Liver (tissue), 8 donors: ENCODE measurements at regions not wholly inside any gene's neighbourhood (a gene's known extent, or its start where the extent isn't known, plus 50 kb on each side); places are given as distances from the start of the nearest gene placed in this dataset.

Experiments used
- DNase-seq: peaks from one replicate; pipeline ENCODE4 v3.0.0-alpha.2; 2017; ENCODE audit warnings: low spot score
- H3K27ac ChIP-seq, 2 donors: one replicate each; pipeline ENCODE4 v1.7.0; 2013; ENCODE audit warnings: inconsistent platforms in 2 of 2, low read length in 2 of 2, control low read depth in 1 of 2, low read depth in 1 of 2, mild to moderate bottlenecking in 1 of 2
- H3K27me3 ChIP-seq, 4 donors: one replicate each; pipeline versions ENCODE4 v1.6.1 to v1.7.0; 2013; ENCODE audit warnings: low read length in 3 of 4, inconsistent platforms in 1 of 4, mild to moderate bottlenecking in 1 of 4, moderate library complexity in 1 of 4; ENCODE audit not compliant: control insufficient read depth in 4 of 4, insufficient read depth in 4 of 4
- H3K36me3 ChIP-seq, 4 donors: one replicate each; pipeline versions ENCODE4 v1.6.1 to v1.7.0; 2013; ENCODE audit warnings: low read length in 3 of 4, mild to moderate bottlenecking in 3 of 4, low read depth in 1 of 4, moderate library complexity in 1 of 4; ENCODE audit not compliant: control insufficient read depth in 4 of 4, insufficient read depth in 3 of 4
- H3K4me1 ChIP-seq, 4 donors: one replicate each; pipeline versions ENCODE4 v1.6.1 to v1.7.0; 2013; ENCODE audit warnings: low read length in 3 of 4, mild to moderate bottlenecking in 3 of 4, moderate library complexity in 1 of 4; ENCODE audit not compliant: control insufficient read depth in 4 of 4, insufficient read depth in 4 of 4
- H3K4me3 ChIP-seq, 3 donors: one replicate each; pipeline versions ENCODE4 v1.6.1 to v1.7.0; 2013; ENCODE audit warnings: low read length in 3 of 3, control low read depth in 1 of 3, low read depth in 1 of 3, mild to moderate bottlenecking in 1 of 3
- H3K9ac ChIP-seq, 2 donors: one replicate each; pipeline ENCODE4 v1.7.0; 2013; ENCODE audit warnings: low read length in 2 of 2, mild to moderate bottlenecking in 2 of 2, moderate library complexity in 2 of 2, control low read depth in 1 of 2, low read depth in 1 of 2
- H3K9me3 ChIP-seq, 4 donors: one replicate each; pipeline versions ENCODE4 v1.6.1 to v1.7.0; 2013; ENCODE audit warnings: low read length in 3 of 4; ENCODE audit not compliant: control insufficient read depth in 4 of 4
- ATF3 ChIP-seq: IDR thresholded peaks from 2 replicates; pipeline ENCODE4 v1.6.1; 2016; ENCODE audit warnings: antibody characterized with exemption
- CTCF ChIP-seq: fragments of 150-350 bp; IDR thresholded peaks from 2 replicates; pipeline ENCODE4 v1.5.1; 2017; ENCODE audit warnings: improper control_type of control experiment, low read depth, low read length; ENCODE audit not compliant: missing input control
- FOXA2 ChIP-seq: IDR thresholded peaks from 2 replicates; pipeline ENCODE4 v1.6.1; 2016; ENCODE audit warnings: antibody characterized with exemption
- GABPA ChIP-seq, 2 donors: IDR thresholded peaks in 1 of 2; conservative IDR thresholded peaks in 1 of 2; 2 replicates each; pipeline ENCODE4 v1.6.1; 2016; ENCODE audit warnings: antibody characterized with exemption in 2 of 2, mild to moderate bottlenecking in 1 of 2, moderate library complexity in 1 of 2
- HNF4A ChIP-seq, 2 donors: conservative IDR thresholded peaks; 2 replicates each; pipeline ENCODE4 v1.6.1; 2016; ENCODE audit warnings: antibody characterized with exemption in 2 of 2, mild to moderate bottlenecking in 2 of 2
- HNF4G ChIP-seq: IDR thresholded peaks from 2 replicates; pipeline ENCODE4 v1.6.1; 2016; ENCODE audit warnings: antibody characterized with exemption
- JUND ChIP-seq, 2 donors: IDR thresholded peaks; 2 replicates each; pipeline ENCODE4 v1.6.1; 2016; ENCODE audit warnings: antibody characterized with exemption in 2 of 2
- RAD21 ChIP-seq, 2 donors: IDR thresholded peaks; 2 replicates each; pipeline ENCODE4 v1.6.1; 2016; ENCODE audit warnings: antibody characterized with exemption in 2 of 2, mild to moderate bottlenecking in 2 of 2
- REST ChIP-seq: IDR thresholded peaks from 2 replicates; pipeline ENCODE4 v1.6.1; 2016; ENCODE audit warnings: antibody characterized with exemption, mild to moderate bottlenecking
- RXRA ChIP-seq, 2 donors: IDR thresholded peaks; 2 replicates each; pipeline ENCODE4 v1.6.1; 2017 to 2018; ENCODE audit warnings: antibody characterized with exemption in 2 of 2, mild to moderate bottlenecking in 1 of 2
- SP1 ChIP-seq: IDR thresholded peaks from 2 replicates; pipeline ENCODE4 v1.6.1; 2018; ENCODE audit warnings: antibody characterized with exemption, mild to moderate bottlenecking
- TAF1 ChIP-seq: conservative IDR thresholded peaks from 2 replicates; pipeline ENCODE4 v1.6.1; 2016; ENCODE audit warnings: antibody characterized with exemption, mild to moderate bottlenecking
- YY1 ChIP-seq: IDR thresholded peaks from 2 replicates; pipeline ENCODE4 v1.6.1; 2016; ENCODE audit warnings: antibody characterized with exemption, mild to moderate bottlenecking
- WGBS: extraction: QIAGEN DNeasy Blood & Tissue Kit; methylation state at CpG from one replicate; pipeline ENCODE4 v1.1.7; 2013; 5-methylcytosine and 5-hydroxymethylcytosine counted together
- TF ChIP-seq, protein P1 (sequence below): IDR thresholded peaks from 2 replicates; pipeline ENCODE4 v1.6.1; 2016; ENCODE audit warnings: antibody characterized with exemption
- TF ChIP-seq, protein P2 (sequence below): IDR thresholded peaks from 2 replicates; pipeline ENCODE4 v1.6.1; 2016; ENCODE audit warnings: antibody characterized with exemption
- donor health status: healthy.
- donor health status: healthy.
- donor health status: healthy.
- donor health status: healthy.
- donor health status: healthy.

DNA sequence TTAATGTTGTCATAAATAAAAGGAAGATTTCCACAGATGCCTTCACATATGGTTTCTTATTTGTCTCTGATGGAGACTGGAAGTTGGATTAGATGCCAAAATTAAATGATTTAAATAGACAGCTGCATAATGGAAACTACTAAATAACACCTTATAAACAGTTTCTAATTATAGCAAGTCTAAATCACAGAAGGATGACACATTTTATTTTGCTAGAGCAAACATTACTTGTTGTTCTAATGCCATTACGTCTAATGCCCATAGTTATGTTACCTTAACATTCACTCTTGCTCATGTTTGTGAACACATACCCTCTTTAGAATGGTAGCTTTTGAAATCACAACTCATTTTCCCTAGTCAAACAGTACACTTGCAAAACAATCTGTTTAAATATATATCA, 92.8 kb downstream of the ZIC4 start:
- no peak overlapping the region for H3K27ac ChIP-seq
- H3K9me3 ChIP-seq, result no peaks in the 10 kb centered on the region
- DNase-seq, result no peak
- H3K4me3 ChIP-seq, result no peak overlapping the region
- no peaks in the 10 kb centered on the region for H3K36me3 ChIP-seq
- H3K9ac ChIP-seq, result no peak overlapping the region
- WGBS, result 48% methylated on average over 1 of the region's 1 CpG
- no peaks in the 10 kb centered on the region for H3K4me1 ChIP-seq
- H3K27me3 ChIP-seq, result peaks cover 0 to 4% (median 0%) of the 10 kb centered on the region in 4 donors
- TF ChIP-seq, protein P1, sequence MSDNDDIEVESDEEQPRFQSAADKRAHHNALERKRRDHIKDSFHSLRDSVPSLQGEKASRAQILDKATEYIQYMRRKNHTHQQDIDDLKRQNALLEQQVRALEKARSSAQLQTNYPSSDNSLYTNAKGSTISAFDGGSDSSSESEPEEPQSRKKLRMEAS, result no peak
- TF ChIP-seq CTCF (no peak), REST (no peak), FOXA2 (no peak), TAF1 (no peak), SP1 (no peak)
- TF ChIP-seq, protein P2, sequence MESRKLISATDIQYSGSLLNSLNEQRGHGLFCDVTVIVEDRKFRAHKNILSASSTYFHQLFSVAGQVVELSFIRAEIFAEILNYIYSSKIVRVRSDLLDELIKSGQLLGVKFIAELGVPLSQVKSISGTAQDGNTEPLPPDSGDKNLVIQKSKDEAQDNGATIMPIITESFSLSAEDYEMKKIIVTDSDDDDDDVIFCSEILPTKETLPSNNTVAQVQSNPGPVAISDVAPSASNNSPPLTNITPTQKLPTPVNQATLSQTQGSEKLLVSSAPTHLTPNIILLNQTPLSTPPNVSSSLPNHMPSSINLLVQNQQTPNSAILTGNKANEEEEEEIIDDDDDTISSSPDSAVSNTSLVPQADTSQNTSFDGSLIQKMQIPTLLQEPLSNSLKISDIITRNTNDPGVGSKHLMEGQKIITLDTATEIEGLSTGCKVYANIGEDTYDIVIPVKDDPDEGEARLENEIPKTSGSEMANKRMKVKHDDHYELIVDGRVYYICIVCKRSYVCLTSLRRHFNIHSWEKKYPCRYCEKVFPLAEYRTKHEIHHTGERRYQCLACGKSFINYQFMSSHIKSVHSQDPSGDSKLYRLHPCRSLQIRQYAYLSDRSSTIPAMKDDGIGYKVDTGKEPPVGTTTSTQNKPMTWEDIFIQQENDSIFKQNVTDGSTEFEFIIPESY, result no peak

DNA sequence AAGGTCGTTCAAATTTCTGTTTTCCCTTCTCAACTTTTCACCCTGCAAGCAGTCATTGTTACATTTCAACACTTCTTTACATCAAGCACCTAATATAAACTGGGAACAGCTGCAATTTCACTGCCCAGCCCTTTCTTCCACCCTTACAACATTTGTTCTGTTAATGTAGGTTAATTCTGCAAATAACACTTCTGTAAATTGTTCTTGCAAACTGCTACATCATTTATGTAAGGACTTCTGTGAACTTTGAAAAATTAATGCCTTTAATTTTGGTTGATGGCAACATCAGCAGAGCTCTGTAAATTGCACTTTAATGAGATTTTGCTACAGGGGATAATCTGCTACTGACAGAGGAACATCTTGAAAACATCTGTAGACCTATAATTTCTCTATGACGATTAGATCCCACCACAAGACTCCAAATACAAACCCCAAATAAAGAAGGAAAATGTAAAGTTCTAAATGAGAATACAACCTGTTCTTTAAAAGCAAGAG, 93.5 kb downstream of the ZIC4 start:
- H3K4me1 ChIP-seq, result no peaks in the 10 kb centered on the region
- no peaks in the 10 kb centered on the region for H3K9me3 ChIP-seq
- peaks cover 0 to 4% (median 0%) of the 10 kb centered on the region in 4 donors for H3K27me3 ChIP-seq
- H3K27ac ChIP-seq, result no peak overlapping the region
- DNase-seq, result no peak
- 32% methylated on average over 2 of the region's 2 CpGs for WGBS
- H3K4me3 ChIP-seq, result no peak overlapping the region
- H3K9ac ChIP-seq, result no peak overlapping the region
- no peaks in the 10 kb centered on the region for H3K36me3 ChIP-seq
- TF ChIP-seq CTCF (no peak), YY1 (no peak), HNF4A (conservative IDR thresholded peaks at IDR 0.05) (no peak), RAD21 (IDR thresholded peaks at IDR 0.05) (no peak), RXRA (IDR thresholded peaks at IDR 0.05) (no peak), JUND (IDR thresholded peaks at IDR 0.05) (no peak), TAF1 (no peak), HNF4G (no peak), REST (no peak), FOXA2 (no peak), ATF3 (no peak), GABPA (IDR thresholded peaks at IDR 0.05 in 1 of 2, conservative IDR thresholded peaks at IDR 0.05 in 1 of 2) (no peak)
- TF ChIP-seq, protein P2, result no peak
